Breast epithelium (tissue), 4 donors: ENCODE measurements at regions not wholly inside any gene's neighbourhood (a gene's known extent, or its start where the extent isn't known, plus 50 kb on each side); places are given as distances from the start of the nearest gene placed in this dataset.

ENCODE experiments used
- DNase-seq, 2 donors: peaks; one replicate each; pipeline ENCODE4 v3.0.0-alpha.2; 2019; ENCODE audit warnings: low spot score in 2 of 2
- H3K27ac ChIP-seq, 2 donors: fragments of 200-600 bp; sonication (generic) in 1 of 2; one replicate each; pipeline ENCODE4 v1.5.1; 2016 to 2019; ENCODE audit warnings: mild to moderate bottlenecking in 1 of 2
- H3K27me3 ChIP-seq, 2 donors: fragments of 200-600 bp; sonication (generic) in 1 of 2; one replicate each; pipeline versions ENCODE4 v1.5.1 to v1.6.0; 2017 to 2019; ENCODE audit warnings: control low read depth in 1 of 2, mild to moderate bottlenecking in 1 of 2
- H3K36me3 ChIP-seq: fragments of 200-600 bp; one replicate; pipeline ENCODE4 v1.5.1; 2019
- H3K4me1 ChIP-seq, 2 donors: fragments of 200-600 bp; sonication (generic); one replicate each; pipeline ENCODE4 v1.5.1; 2016 to 2019; ENCODE audit warnings: control low read depth in 1 of 2
- H3K4me3 ChIP-seq, 3 donors: fragments of 200-600 bp; sonication (generic); 1 replicate in 2 of 3; 2 replicates in 1 of 3; pipeline ENCODE4 v1.5.1; 2016 to 2019; ENCODE audit warnings: mild to moderate bottlenecking in 3 of 3, moderate library complexity in 2 of 3
- H3K9me3 ChIP-seq, 2 donors: fragments of 200-600 bp; sonication (generic) in 1 of 2; one replicate each; pipeline ENCODE4 v1.5.1; 2016 to 2019; ENCODE audit warnings: control low read depth in 1 of 2
- CTCF ChIP-seq, 3 donors: fragments of 450-650 bp; IDR thresholded peaks; one replicate each; pipeline ENCODE4 v1.5.1; 2016 to 2017; ENCODE audit warnings: antibody characterized with exemption in 3 of 3, mild to moderate bottlenecking in 3 of 3, moderate library complexity in 3 of 3
- POLR2A ChIP-seq: fragments of 450-650 bp; IDR thresholded peaks from one replicate; pipeline ENCODE4 v1.6.1; 2016; ENCODE audit warnings: antibody characterized with exemption, mild to moderate bottlenecking, moderate library complexity
- POLR2AphosphoS5 ChIP-seq, 3 donors: sonication (generic); formaldehyde crosslinking; IDR thresholded peaks; one replicate each; pipeline ENCODE4 v1.6.1; 2017; ENCODE audit warnings: antibody characterized with exemption in 3 of 3
- intact Hi-C: fragments of 100-400 bp; cut with DNase I; formaldehyde crosslinking; loops from one replicate; pipeline ENCODE4 v1.15.1; 2023; ENCODE audit warnings: low total_unique reads

GRCh38 chr14:71492346-71492745 is 439.9 kb upstream of the RGS6 start:
- intact Hi-C loops = loop anchor here (10.0 kb wide), 1 partner anchor 1708 kb away; no protein-coding TSS in a partner anchor
- no peaks in the 10 kb centered on the region for H3K9me3 ChIP-seq
- TF ChIP-seq POLR2A (no peak), POLR2AphosphoS5 (IDR thresholded peaks at IDR 0.05) (no peak), CTCF (IDR thresholded peaks at IDR 0.05) (no peak)
- no peak overlapping the region for H3K4me3 ChIP-seq
- no peaks in the 10 kb centered on the region for H3K36me3 ChIP-seq
- peak overlapping the region in 1 of 2 donors; percentile 40 for H3K27ac ChIP-seq
- no peaks in the 10 kb centered on the region for H3K4me1 ChIP-seq
- H3K27me3 ChIP-seq = no peaks in the 10 kb centered on the region
- DNase-seq = no peak

- no peaks in the 10 kb centered on the region for H3K4me1 ChIP-seq
- H3K36me3 ChIP-seq = no peaks in the 10 kb centered on the region
- no peak overlapping the region for H3K4me3 ChIP-seq
- intact Hi-C loops = loop anchor here (10.0 kb wide), 1 partner anchor 1713 kb away; no protein-coding TSS in a partner anchor
- no peaks in the 10 kb centered on the region for H3K9me3 ChIP-seq
- DNase-seq = no peak
- TF ChIP-seq POLR2AphosphoS5 (IDR thresholded peaks at IDR 0.05) (no peak), POLR2A (no peak), CTCF (IDR thresholded peaks at IDR 0.05) (no peak)
- H3K27ac ChIP-seq = no peak overlapping the region
- no peaks in the 10 kb centered on the region for H3K27me3 ChIP-seq
Measured at GRCh38 chr14:71497645-71498086, 434.6 kb upstream of the RGS6 start.

GRCh38 chr14:71498212-71498611 is 434.0 kb upstream of the RGS6 start:
- no peak for TF ChIP-seq POLR2AphosphoS5 (IDR thresholded peaks at IDR 0.05)
- no peak for TF ChIP-seq POLR2A
- TF ChIP-seq CTCF (IDR thresholded peaks at IDR 0.05) = no peak

GRCh38 chr14:71499018-71499417 is 433.2 kb upstream of the RGS6 start:
- TF ChIP-seq POLR2AphosphoS5 (IDR thresholded peaks at IDR 0.05) (no peak), CTCF (IDR thresholded peaks at IDR 0.05) (no peak), POLR2A (no peak)
- no peak for DNase-seq

More at GRCh38 chr14:71498212-71498611, 434.0 kb upstream of the RGS6 start:
- Histone ChIP-seq H3K4me1 (no peaks in the 10 kb centered on the region), H3K27me3 (no peaks in the 10 kb centered on the region), H3K27ac (no peak overlapping the region), H3K36me3 (no peaks in the 10 kb centered on the region), H3K9me3 (no peaks in the 10 kb centered on the region), H3K4me3 (no peak overlapping the region)
- intact Hi-C loops = loop anchor here (10.0 kb wide), 1 partner anchor 1713 kb away; no protein-coding TSS in a partner anchor
- DNase-seq = no peak

GRCh38 chr14:71507681-71508080 is 424.5 kb upstream of the RGS6 start:
- H3K9me3 ChIP-seq = no peaks in the 10 kb centered on the region
- no peaks in the 10 kb centered on the region for H3K36me3 ChIP-seq
- TF ChIP-seq CTCF (IDR thresholded peaks at IDR 0.05) (no peak), POLR2A (no peak), POLR2AphosphoS5 (IDR thresholded peaks at IDR 0.05) (no peak)
- H3K27ac ChIP-seq = no peak overlapping the region
- no peak for DNase-seq
- H3K4me3 ChIP-seq = no peak overlapping the region
- intact Hi-C loops = no loop called here
- H3K27me3 ChIP-seq = no peaks in the 10 kb centered on the region
- no peaks in the 10 kb centered on the region for H3K4me1 ChIP-seq

More at GRCh38 chr14:71499018-71499417, 433.2 kb upstream of the RGS6 start:
- Histone ChIP-seq H3K9me3 (no peaks in the 10 kb centered on the region), H3K27me3 (no peaks in the 10 kb centered on the region), H3K4me3 (no peak overlapping the region), H3K27ac (no peak overlapping the region), H3K4me1 (no peaks in the 10 kb centered on the region), H3K36me3 (no peaks in the 10 kb centered on the region)
- intact Hi-C loops = loop anchor here (10.0 kb wide), 1 partner anchor 1714 kb away; no protein-coding TSS in a partner anchor
